Keratinocyte (primary cell): ENCODE measurements at regions not wholly inside any gene's neighbourhood (a gene's known extent, or its start where the extent isn't known, plus 50 kb on each side); places are given as distances from the start of the nearest gene placed in this dataset.
"Not testable (repeated sequence)": the region's sequence is repeated elsewhere in the genome, so short reads cannot be mapped to it uniquely, and the experiment has no call there.

Source experiments
- DNase-seq: peaks from one replicate; pipeline ENCODE4 v3.0.0-alpha.2; 2011; ENCODE audit warnings: low read depth, missing footprints, low spot score
- FAIRE-seq: peaks from 2 replicates; lab custom pipeline; 2011; peaks lifted over from hg19 to GRCh38; lab: Jason Lieb, UNC
- H2AFZ ChIP-seq: 2 replicates; pipeline ENCODE4 v1.6.0; 2012; ENCODE audit warnings: low read length, control low read depth, inconsistent platforms; ENCODE audit not compliant: control insufficient read depth
- H3K27ac ChIP-seq: 2 replicates; pipeline ENCODE4 v1.5.1; 2011; ENCODE audit warnings: low read length; ENCODE audit not compliant: control insufficient read depth, insufficient read depth
- H3K27me3 ChIP-seq: 3 replicates; pipeline ENCODE4 v1.6.0; 2011; ENCODE audit warnings: low read length; ENCODE audit not compliant: control insufficient read depth, insufficient read depth; ENCODE audit errors: extremely low read depth
- H3K36me3 ChIP-seq, 2 experiments: 2 replicates in 1 of 2; 3 replicates in 1 of 2; pipeline ENCODE4 v1.5.1; 2011; ENCODE audit warnings: low read length in 2 of 2, mild to moderate bottlenecking in 1 of 2; ENCODE audit not compliant: control insufficient read depth in 2 of 2, insufficient read depth in 2 of 2; ENCODE audit errors: extremely low read depth in 1 of 2
- H3K4me1 ChIP-seq: 3 replicates; pipeline ENCODE4 v1.5.1; 2011; ENCODE audit warnings: low read length; ENCODE audit not compliant: control insufficient read depth, insufficient read depth; ENCODE audit errors: extremely low read depth
- H3K4me2 ChIP-seq: 3 replicates; pipeline ENCODE4 v1.6.0; 2011; ENCODE audit warnings: low read depth, low read length; ENCODE audit not compliant: control insufficient read depth, insufficient read depth; ENCODE audit errors: extremely low read depth
- H3K4me3 ChIP-seq, 3 experiments: fragments of 200-600 bp in 1 of 3; sonication (generic) in 1 of 3; 2 replicates in 2 of 3; 3 replicates in 1 of 3; pipeline ENCODE4 v1.5.1; 2011 to 2016; ENCODE audit warnings: low read length in 3 of 3, mild to moderate bottlenecking in 3 of 3, control low read depth in 2 of 3, inconsistent platforms in 1 of 3, low read depth in 1 of 3, mixed read lengths in 1 of 3, mixed run types in 1 of 3, moderate library complexity in 1 of 3; ENCODE audit not compliant: control insufficient read depth in 2 of 3, insufficient read depth in 2 of 3; ENCODE audit errors: extremely low read depth in 1 of 3
- H3K79me2 ChIP-seq: 2 replicates; pipeline ENCODE4 v1.6.0; 2012; ENCODE audit warnings: low read length; ENCODE audit not compliant: control insufficient read depth, insufficient read depth
- H3K9ac ChIP-seq: 3 replicates; pipeline ENCODE4 v1.6.0; 2011; ENCODE audit warnings: low read length; ENCODE audit not compliant: control insufficient read depth, insufficient read depth; ENCODE audit errors: extremely low read depth
- H3K9me1 ChIP-seq: 3 replicates; pipeline ENCODE4 v1.6.0; 2011; ENCODE audit warnings: low read length; ENCODE audit not compliant: control insufficient read depth, insufficient read depth; ENCODE audit errors: extremely low read depth
- H3K9me3 ChIP-seq: 2 replicates; pipeline ENCODE4 v1.5.1; 2012; ENCODE audit warnings: low read depth, low read length; ENCODE audit not compliant: control insufficient read depth
- H4K20me1 ChIP-seq: 3 replicates; pipeline ENCODE4 v1.6.0; 2011; ENCODE audit warnings: low read length; ENCODE audit not compliant: control insufficient read depth, insufficient read depth; ENCODE audit errors: extremely low read depth
- dilution Hi-C: fragments of 300-500 bp; cut with MboI; formaldehyde crosslinking; loops from one replicate; pipeline ENCODE4 v1.7.0; 2020; ENCODE audit warnings: low sequenced_read_pairs; ENCODE audit not compliant: extremely low pct_ligation_motif_present

GRCh38 chr15:84483859-84484258, 117.0 kb upstream of the ZSCAN2 start:
- H3K9me1 ChIP-seq, dilution Hi-C loops, H3K79me2 ChIP-seq, DNase-seq, H3K4me1 ChIP-seq, H3K9ac ChIP-seq, H3K4me2 ChIP-seq, H3K9me3 ChIP-seq, H3K27ac ChIP-seq, H4K20me1 ChIP-seq, FAIRE-seq, H3K36me3 ChIP-seq, H3K27me3 ChIP-seq, H3K4me3 ChIP-seq, H2AFZ ChIP-seq: not testable (repeated sequence)

GRCh38 chr15:84500165-84500889, 100.5 kb upstream of the ZSCAN2 start:
- H3K79me2 ChIP-seq, H3K9me3 ChIP-seq, dilution Hi-C loops, DNase-seq, FAIRE-seq, H3K9ac ChIP-seq, H2AFZ ChIP-seq, H3K27ac ChIP-seq, H3K27me3 ChIP-seq, H3K4me1 ChIP-seq, H3K36me3 ChIP-seq, H4K20me1 ChIP-seq, H3K4me2 ChIP-seq, H3K9me1 ChIP-seq: not testable (repeated sequence)
- H3K4me3 ChIP-seq: peak overlapping the region in 1 of 3 experiments; percentile 27

GRCh38 chr15:84503101-84503500, 97.7 kb upstream of the ZSCAN2 start:
- H3K9me1 ChIP-seq, H3K4me1 ChIP-seq, H3K9ac ChIP-seq, H3K4me2 ChIP-seq, DNase-seq, H3K36me3 ChIP-seq, H3K9me3 ChIP-seq, H4K20me1 ChIP-seq, H3K27ac ChIP-seq, H3K79me2 ChIP-seq, dilution Hi-C loops, H3K4me3 ChIP-seq, H2AFZ ChIP-seq, FAIRE-seq, H3K27me3 ChIP-seq: not testable (repeated sequence)

DNA sequence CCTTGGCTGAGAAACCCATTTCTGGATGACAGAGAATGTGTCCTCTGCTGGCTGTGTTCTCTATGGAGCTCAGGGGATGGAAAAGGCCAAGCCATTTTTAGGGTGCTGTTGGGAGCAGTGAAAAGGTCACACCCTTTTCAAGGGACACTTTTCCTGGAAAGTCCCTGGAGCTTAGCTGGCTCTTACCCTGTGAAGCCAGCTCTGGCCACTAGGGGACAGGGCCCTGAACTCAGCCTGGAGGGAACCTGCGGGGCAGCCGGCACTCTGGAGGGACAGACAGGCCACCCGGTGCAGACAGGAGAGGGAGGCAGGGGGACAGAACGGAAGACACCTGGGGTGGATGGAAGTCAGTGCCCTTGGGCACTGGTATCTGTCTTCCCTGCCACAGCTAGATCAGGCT, 95.3 kb upstream of the ZSCAN2 start:
- H3K36me3 ChIP-seq, H3K4me3 ChIP-seq, H3K79me2 ChIP-seq, H2AFZ ChIP-seq, H4K20me1 ChIP-seq, H3K9ac ChIP-seq, H3K27me3 ChIP-seq, H3K9me3 ChIP-seq, H3K27ac ChIP-seq, FAIRE-seq, H3K4me2 ChIP-seq, DNase-seq, H3K9me1 ChIP-seq, dilution Hi-C loops, H3K4me1 ChIP-seq: not testable (repeated sequence)

GRCh38 chr15:84512324-84512723, 88.5 kb upstream of the ZSCAN2 start:
- DNase-seq, FAIRE-seq, H2AFZ ChIP-seq, H3K9me1 ChIP-seq, H3K4me1 ChIP-seq, H3K27me3 ChIP-seq, H3K27ac ChIP-seq, H3K79me2 ChIP-seq, H3K9me3 ChIP-seq, H4K20me1 ChIP-seq, H3K9ac ChIP-seq, H3K36me3 ChIP-seq, H3K4me3 ChIP-seq, dilution Hi-C loops, H3K4me2 ChIP-seq: not testable (repeated sequence)
